ENCODE measurements at regions not wholly inside any gene's neighbourhood (a gene's known extent, or its start where the extent isn't known, plus 50 kb on each side); places are given as distances from the start of the nearest gene placed in this dataset.

GRCh38 chr13:88806438-88806837 lies 1135.3 kb downstream of the SLITRK5 start:
- ATAC-seq, result no peak
- Mint-ChIP-seq H3K36me3 (peaks cover 5% of the 10 kb centered on the region), H3K4me1 (peaks cover 0 to 6% of the 10 kb centered on the region in 2 donors), H3K9me3 (peaks cover 6 to 7% of the 10 kb centered on the region in 2 donors), H3K27ac (no peak overlapping the region), H3K27me3 (ENCODE audit: low read depth in 2 of 2) (no peaks in the 10 kb centered on the region), H3K4me3 (no peak overlapping the region)
- intact Hi-C loops (cut with micrococcal nuclease), result no loop called here
- no peak overlapping the region for H3K27ac ChIP-seq (ENCODE audit: low read length)
- no peaks in the 10 kb centered on the region for H3K27me3 ChIP-seq (ENCODE audit: control insufficient read depth, insufficient read depth, low read length)
- H3K9me3 ChIP-seq (ENCODE audit: control insufficient read depth, insufficient read depth, low read length), result peaks cover 8% of the 10 kb centered on the region
- DNase-seq, result no peak
- 100% methylated on average over 1 of the region's 1 CpG for WGBS (ENCODE audit: insufficient coverage)
- no peaks in the 10 kb centered on the region for H3K36me3 ChIP-seq (ENCODE audit: control insufficient read depth, insufficient read depth, low read length)
- no peak overlapping the region for H3K4me3 ChIP-seq (ENCODE audit: low read length)
- no peaks in the 10 kb centered on the region for H3K4me1 ChIP-seq (ENCODE audit: control insufficient read depth, insufficient read depth, low read length)
- no peak for TF ChIP-seq CTCF (IDR thresholded peaks at IDR 0.05)

GRCh38 chr13:88817560-88817959 lies 1146.4 kb downstream of the SLITRK5 start:
- peaks cover 0 to 7% of the 10 kb centered on the region in 2 donors for H3K4me1 Mint-ChIP-seq
- H3K27ac Mint-ChIP-seq, result no peak overlapping the region
- ATAC-seq (no peak), DNase-seq (no peak)
- Histone ChIP-seq H3K27me3 (ENCODE audit: control insufficient read depth, insufficient read depth, low read length) (no peaks in the 10 kb centered on the region), H3K9me3 (ENCODE audit: control insufficient read depth, insufficient read depth, low read length) (no peaks in the 10 kb centered on the region), H3K4me3 (ENCODE audit: low read length) (no peak overlapping the region), H3K27ac (ENCODE audit: low read length) (no peak overlapping the region), H3K36me3 (ENCODE audit: control insufficient read depth, insufficient read depth, low read length) (no peaks in the 10 kb centered on the region), H3K4me1 (ENCODE audit: control insufficient read depth, insufficient read depth, low read length) (no peaks in the 10 kb centered on the region)
- H3K9me3 Mint-ChIP-seq, result peaks cover 2 to 3% of the 10 kb centered on the region in 2 donors
- no peak for TF ChIP-seq CTCF (IDR thresholded peaks at IDR 0.05)
- intact Hi-C loops (cut with micrococcal nuclease), result no loop called here
- WGBS (ENCODE audit: insufficient coverage), result no CpG with 5 or more reads among the region's 2 CpGs
- H3K36me3 Mint-ChIP-seq, result peaks cover 12% of the 10 kb centered on the region
- H3K4me3 Mint-ChIP-seq, result no peak overlapping the region
- no peaks in the 10 kb centered on the region for H3K27me3 Mint-ChIP-seq (ENCODE audit: low read depth in 2 of 2)

GRCh38 chr13:88823114-88823513 lies 1151.9 kb downstream of the SLITRK5 start:
- H3K9me3 ChIP-seq (ENCODE audit: control insufficient read depth, insufficient read depth, low read length), result no peaks in the 10 kb centered on the region
- Mint-ChIP-seq H3K9me3 (no peaks in the 10 kb centered on the region), H3K27me3 (ENCODE audit: low read depth in 2 of 2) (no peaks in the 10 kb centered on the region), H3K36me3 (no peaks in the 10 kb centered on the region), H3K27ac (no peak overlapping the region), H3K4me3 (no peak overlapping the region), H3K4me1 (peaks cover 5 to 14% of the 10 kb centered on the region in 2 donors)
- DNase-seq, result no peak
- H3K27ac ChIP-seq (ENCODE audit: low read length), result no peak overlapping the region
- H3K4me1 ChIP-seq (ENCODE audit: control insufficient read depth, insufficient read depth, low read length), result no peaks in the 10 kb centered on the region
- no peaks in the 10 kb centered on the region for H3K36me3 ChIP-seq (ENCODE audit: control insufficient read depth, insufficient read depth, low read length)
- H3K27me3 ChIP-seq (ENCODE audit: control insufficient read depth, insufficient read depth, low read length), result no peaks in the 10 kb centered on the region
- intact Hi-C loops (cut with micrococcal nuclease), result no loop called here
- 85% methylated on average over 2 of the region's 2 CpGs for WGBS (ENCODE audit: insufficient coverage)
- no peak for ATAC-seq
- H3K4me3 ChIP-seq (ENCODE audit: low read length), result no peak overlapping the region
- TF ChIP-seq CTCF (IDR thresholded peaks at IDR 0.05), result no peak

GRCh38 chr13:88824218-88824617 lies 1153.0 kb downstream of the SLITRK5 start:
- no peaks in the 10 kb centered on the region for H3K27me3 Mint-ChIP-seq (ENCODE audit: low read depth in 2 of 2)
- H3K4me3 Mint-ChIP-seq, result no peak overlapping the region
- Histone ChIP-seq H3K27ac (ENCODE audit: low read length) (no peak overlapping the region), H3K9me3 (ENCODE audit: control insufficient read depth, insufficient read depth, low read length) (no peaks in the 10 kb centered on the region), H3K4me1 (ENCODE audit: control insufficient read depth, insufficient read depth, low read length) (no peaks in the 10 kb centered on the region), H3K36me3 (ENCODE audit: control insufficient read depth, insufficient read depth, low read length) (no peaks in the 10 kb centered on the region), H3K4me3 (ENCODE audit: low read length) (no peak overlapping the region), H3K27me3 (ENCODE audit: control insufficient read depth, insufficient read depth, low read length) (no peaks in the 10 kb centered on the region)
- peaks cover 0 to 4% of the 10 kb centered on the region in 2 donors for H3K9me3 Mint-ChIP-seq
- peak overlapping the region in 1 of 2 donors; percentile 75 for H3K27ac Mint-ChIP-seq
- H3K36me3 Mint-ChIP-seq, result no peaks in the 10 kb centered on the region
- TF ChIP-seq CTCF (IDR thresholded peaks at IDR 0.05), result no peak
- H3K4me1 Mint-ChIP-seq, result peaks cover 5 to 14% of the 10 kb centered on the region in 2 donors
- WGBS (ENCODE audit: insufficient coverage), result 20% methylated on average over 1 of the region's 4 CpGs
- ATAC-seq, result peak in 2 of 3 donors; percentile 35 to 38
- no peak for DNase-seq
- intact Hi-C loops (cut with micrococcal nuclease), result no loop called here
